Activated naive CD8-positive, alpha-beta T cell treated with anti-CD3 and anti-CD28 coated beads, Interleukin-2, amount 50 U/mL, for 24 hours (primary cell): ENCODE measurements at regions not wholly inside any gene's neighbourhood (a gene's known extent, or its start where the extent isn't known, plus 50 kb on each side); places are given as distances from the start of the nearest gene placed in this dataset.

Source experiments
- ATAC-seq: fragments of 150-1000 bp; cut with Tn5 transposase; one replicate; pipeline ENCODE4 v1.10.0; 2021
- DNase-seq: peaks from one replicate; pipeline ENCODE4 v3.0.0; 2021
- H3K27ac Mint-ChIP-seq: one replicate; pipeline ENCODE4 v1.8.0; 2021; ENCODE audit warnings: mild to moderate bottlenecking, mixed read lengths
- H3K27me3 Mint-ChIP-seq: one replicate; pipeline ENCODE4 v1.8.0; 2021; ENCODE audit warnings: mixed read lengths
- H3K36me3 Mint-ChIP-seq: one replicate; pipeline ENCODE4 v1.8.0; 2021; ENCODE audit warnings: low read depth, mixed read lengths
- H3K4me1 Mint-ChIP-seq: one replicate; pipeline ENCODE4 v1.8.0; 2021; ENCODE audit warnings: mixed read lengths
- H3K4me3 Mint-ChIP-seq: one replicate; pipeline ENCODE4 v1.8.0; 2021; ENCODE audit warnings: mild to moderate bottlenecking, moderate library complexity, mixed read lengths
- H3K9me3 Mint-ChIP-seq: one replicate; pipeline ENCODE4 v1.8.0; 2021; ENCODE audit warnings: mixed read lengths

GRCh38 chr6:20325641-20326421, 75.8 kb upstream of the E2F3 start:
- Mint-ChIP-seq H3K36me3 (no peaks in the 10 kb centered on the region), H3K9me3 (no peaks in the 10 kb centered on the region), H3K27ac (no peak overlapping the region), H3K4me3 (no peak overlapping the region), H3K4me1 (no peaks in the 10 kb centered on the region), H3K27me3 (no peaks in the 10 kb centered on the region)
- DNase-seq (no peak), ATAC-seq (no peak)

- ATAC-seq (no peak), DNase-seq (no peak)
- Mint-ChIP-seq H3K4me3 (no peak overlapping the region), H3K27me3 (no peaks in the 10 kb centered on the region), H3K27ac (no peak overlapping the region), H3K4me1 (no peaks in the 10 kb centered on the region), H3K9me3 (no peaks in the 10 kb centered on the region), H3K36me3 (no peaks in the 10 kb centered on the region)
These were observed 75.3 kb upstream of the E2F3 start for GRCh38 chr6:20326422-20326728.

- H3K4me1 Mint-ChIP-seq: no peaks in the 10 kb centered on the region
- no peaks in the 10 kb centered on the region for H3K27me3 Mint-ChIP-seq
- H3K9me3 Mint-ChIP-seq: no peaks in the 10 kb centered on the region
- ATAC-seq (no peak), DNase-seq (no peak)
- no peak overlapping the region for H3K4me3 Mint-ChIP-seq
- H3K27ac Mint-ChIP-seq: no peak overlapping the region
- H3K36me3 Mint-ChIP-seq: no peaks in the 10 kb centered on the region
These were observed 74.5 kb upstream of the E2F3 start for GRCh38 chr6:20327141-20327540.

GRCh38 chr6:20328266-20328923, 73.3 kb upstream of the E2F3 start:
- Mint-ChIP-seq H3K36me3 (no peaks in the 10 kb centered on the region), H3K9me3 (no peaks in the 10 kb centered on the region), H3K27ac (no peak overlapping the region), H3K27me3 (no peaks in the 10 kb centered on the region), H3K4me1 (no peaks in the 10 kb centered on the region), H3K4me3 (no peak overlapping the region)
- DNase-seq (no peak), ATAC-seq (no peak)

GRCh38 chr6:20328924-20329300, 72.8 kb upstream of the E2F3 start:
- Mint-ChIP-seq H3K9me3 (no peaks in the 10 kb centered on the region), H3K27me3 (no peaks in the 10 kb centered on the region), H3K4me3 (no peak overlapping the region), H3K27ac (no peak overlapping the region), H3K4me1 (no peaks in the 10 kb centered on the region), H3K36me3 (no peaks in the 10 kb centered on the region)
- DNase-seq (no peak), ATAC-seq (no peak)

GRCh38 chr6:20331042-20331441, 70.6 kb upstream of the E2F3 start:
- Mint-ChIP-seq H3K4me1 (peaks cover 9% of the 10 kb centered on the region), H3K27me3 (no peaks in the 10 kb centered on the region), H3K36me3 (no peaks in the 10 kb centered on the region), H3K4me3 (no peak overlapping the region), H3K27ac (no peak overlapping the region), H3K9me3 (no peaks in the 10 kb centered on the region)
- ATAC-seq (no peak), DNase-seq (no peak)

GRCh38 chr6:20331625-20332024, 70.1 kb upstream of the E2F3 start:
- H3K36me3 Mint-ChIP-seq: no peaks in the 10 kb centered on the region
- no peak for ATAC-seq
- no peak overlapping the region for H3K27ac Mint-ChIP-seq
- H3K27me3 Mint-ChIP-seq: no peaks in the 10 kb centered on the region
- DNase-seq: no peak
- H3K9me3 Mint-ChIP-seq: no peaks in the 10 kb centered on the region
- H3K4me1 Mint-ChIP-seq: peaks cover 15% of the 10 kb centered on the region
- no peak overlapping the region for H3K4me3 Mint-ChIP-seq

GRCh38 chr6:20332441-20333006, 69.2 kb upstream of the E2F3 start:
- ATAC-seq (no peak), DNase-seq (no peak)
- peaks cover 18% of the 10 kb centered on the region for H3K4me1 Mint-ChIP-seq
- H3K4me3 Mint-ChIP-seq: no peak overlapping the region
- no peaks in the 10 kb centered on the region for H3K9me3 Mint-ChIP-seq
- no peaks in the 10 kb centered on the region for H3K27me3 Mint-ChIP-seq
- no peaks in the 10 kb centered on the region for H3K36me3 Mint-ChIP-seq
- no peak overlapping the region for H3K27ac Mint-ChIP-seq

- Mint-ChIP-seq H3K36me3 (no peaks in the 10 kb centered on the region), H3K4me3 (no peak overlapping the region), H3K4me1 (peaks cover 18% of the 10 kb centered on the region), H3K9me3 (no peaks in the 10 kb centered on the region), H3K27me3 (no peaks in the 10 kb centered on the region), H3K27ac (no peak overlapping the region)
- no peak for DNase-seq
- no peak for ATAC-seq
These were observed 67.9 kb upstream of the E2F3 start for GRCh38 chr6:20333721-20334269.

- Mint-ChIP-seq H3K27ac (no peak overlapping the region), H3K4me3 (no peak overlapping the region), H3K27me3 (no peaks in the 10 kb centered on the region), H3K4me1 (peaks cover 18% of the 10 kb centered on the region), H3K36me3 (no peaks in the 10 kb centered on the region), H3K9me3 (peaks cover 3% of the 10 kb centered on the region)
- ATAC-seq (peak; percentile 15), DNase-seq (no peak)
These were observed 67.3 kb upstream of the E2F3 start for GRCh38 chr6:20334334-20334733.

GRCh38 chr6:20334962-20335361, 66.7 kb upstream of the E2F3 start:
- Mint-ChIP-seq H3K27me3 (no peaks in the 10 kb centered on the region), H3K9me3 (peaks cover 3% of the 10 kb centered on the region), H3K36me3 (no peaks in the 10 kb centered on the region), H3K4me1 (peaks cover 18% of the 10 kb centered on the region), H3K4me3 (no peak overlapping the region), H3K27ac (no peak overlapping the region)
- ATAC-seq (no peak), DNase-seq (no peak)

GRCh38 chr6:20335872-20336271, 65.8 kb upstream of the E2F3 start:
- Mint-ChIP-seq H3K9me3 (peaks cover 3% of the 10 kb centered on the region), H3K27me3 (no peaks in the 10 kb centered on the region), H3K36me3 (no peaks in the 10 kb centered on the region), H3K4me1 (peaks cover 18% of the 10 kb centered on the region), H3K27ac (peak overlapping the region; percentile 50), H3K4me3 (peak overlapping the region; percentile 53)
- peak; percentile 61 for ATAC-seq
- DNase-seq: no peak

- Mint-ChIP-seq H3K4me1 (peaks cover 18% of the 10 kb centered on the region), H3K27me3 (no peaks in the 10 kb centered on the region), H3K27ac (no peak overlapping the region), H3K4me3 (no peak overlapping the region), H3K9me3 (peaks cover 3% of the 10 kb centered on the region), H3K36me3 (no peaks in the 10 kb centered on the region)
- DNase-seq (no peak), ATAC-seq (no peak)
These were observed 63.5 kb upstream of the E2F3 start for GRCh38 chr6:20338156-20338555.

GRCh38 chr6:20340068-20340848, 61.4 kb upstream of the E2F3 start:
- H3K27ac Mint-ChIP-seq: no peak overlapping the region
- DNase-seq (no peak), ATAC-seq (no peak)
- H3K4me1 Mint-ChIP-seq: peaks cover 17% of the 10 kb centered on the region
- no peaks in the 10 kb centered on the region for H3K27me3 Mint-ChIP-seq
- peaks cover 3% of the 10 kb centered on the region for H3K9me3 Mint-ChIP-seq
- H3K36me3 Mint-ChIP-seq: no peaks in the 10 kb centered on the region
- no peak overlapping the region for H3K4me3 Mint-ChIP-seq
